Stimulated activated CD8-positive, alpha-beta memory T cell treated with anti-CD3 and anti-CD28 coated beads, Interleukin-4, amount 100 ng/mL, for 1 hour (primary cell): ENCODE measurements at regions not wholly inside any gene's neighbourhood (a gene's known extent, or its start where the extent isn't known, plus 50 kb on each side); places are given as distances from the start of the nearest gene placed in this dataset.

Source experiments
- DNase-seq, 2 donors: peaks; one replicate each; pipeline ENCODE4 v3.0.0-alpha.2; 2020; ENCODE audit warnings: low read depth in 2 of 2, low spot score in 1 of 2

DNA sequence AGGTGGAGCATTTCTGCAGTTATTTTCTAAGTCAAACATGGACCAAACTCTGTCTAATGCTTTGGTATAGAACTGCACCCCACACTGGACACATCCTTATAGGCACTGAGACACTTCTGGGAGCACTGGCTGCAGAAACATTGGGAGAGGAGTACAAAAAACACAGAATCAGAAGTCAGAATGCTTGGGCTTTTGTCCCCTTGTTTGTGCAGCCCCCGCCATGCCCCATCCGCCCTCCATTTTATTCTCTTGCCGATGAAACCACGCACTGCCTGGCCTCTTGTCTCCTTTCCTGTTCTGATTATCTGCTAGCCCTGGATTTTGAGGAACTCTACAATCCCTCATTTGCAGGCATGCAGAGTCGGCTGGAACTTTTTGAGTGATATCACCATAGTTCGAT, 1201.2 kb downstream of the TBC1D22A start:
- DNase-seq: no peak

DNA sequence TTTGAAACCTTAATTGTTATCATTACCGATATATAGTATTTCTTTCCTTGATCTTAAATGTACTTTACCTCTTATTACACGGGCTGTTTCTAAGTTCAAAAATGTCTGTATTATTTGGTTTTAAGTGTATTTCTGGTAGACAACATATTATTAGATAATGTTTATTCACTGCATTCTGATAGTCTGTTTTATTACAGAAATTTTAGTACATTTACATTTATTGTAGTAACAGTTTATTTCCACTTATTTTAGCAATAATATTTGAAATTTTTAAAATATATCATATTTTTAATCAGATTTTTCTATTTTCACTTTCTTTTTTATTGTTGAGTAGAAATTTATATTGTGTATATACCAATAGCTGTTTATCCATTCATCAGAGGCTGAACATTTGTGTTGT, 1195.2 kb downstream of the TBC1D22A start:
- DNase-seq: no peak

GRCh38 chr22:47954107-47954506, 1191.7 kb downstream of the TBC1D22A start:
- DNase-seq: no peak

DNA sequence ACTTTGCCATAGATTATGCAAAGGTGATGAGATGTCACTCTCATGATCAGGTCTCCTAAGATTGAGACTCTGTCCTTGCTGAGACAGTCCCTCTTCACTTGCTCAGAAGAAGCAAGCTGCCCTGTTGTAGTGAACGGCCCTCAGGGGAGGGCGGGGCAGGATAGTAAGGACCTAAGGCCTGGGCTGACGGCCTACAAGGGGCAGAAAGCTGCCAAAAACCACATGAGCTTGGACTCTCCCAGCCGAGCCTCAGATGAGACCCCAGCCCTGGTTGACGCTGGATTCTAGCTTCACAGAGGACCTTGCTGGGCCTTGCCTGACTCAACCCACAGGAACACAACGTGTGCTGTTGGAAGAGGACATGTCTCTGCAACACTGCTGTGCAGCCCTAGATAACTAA, 1182.5 kb downstream of the TBC1D22A start:
- no peak for DNase-seq

DNA sequence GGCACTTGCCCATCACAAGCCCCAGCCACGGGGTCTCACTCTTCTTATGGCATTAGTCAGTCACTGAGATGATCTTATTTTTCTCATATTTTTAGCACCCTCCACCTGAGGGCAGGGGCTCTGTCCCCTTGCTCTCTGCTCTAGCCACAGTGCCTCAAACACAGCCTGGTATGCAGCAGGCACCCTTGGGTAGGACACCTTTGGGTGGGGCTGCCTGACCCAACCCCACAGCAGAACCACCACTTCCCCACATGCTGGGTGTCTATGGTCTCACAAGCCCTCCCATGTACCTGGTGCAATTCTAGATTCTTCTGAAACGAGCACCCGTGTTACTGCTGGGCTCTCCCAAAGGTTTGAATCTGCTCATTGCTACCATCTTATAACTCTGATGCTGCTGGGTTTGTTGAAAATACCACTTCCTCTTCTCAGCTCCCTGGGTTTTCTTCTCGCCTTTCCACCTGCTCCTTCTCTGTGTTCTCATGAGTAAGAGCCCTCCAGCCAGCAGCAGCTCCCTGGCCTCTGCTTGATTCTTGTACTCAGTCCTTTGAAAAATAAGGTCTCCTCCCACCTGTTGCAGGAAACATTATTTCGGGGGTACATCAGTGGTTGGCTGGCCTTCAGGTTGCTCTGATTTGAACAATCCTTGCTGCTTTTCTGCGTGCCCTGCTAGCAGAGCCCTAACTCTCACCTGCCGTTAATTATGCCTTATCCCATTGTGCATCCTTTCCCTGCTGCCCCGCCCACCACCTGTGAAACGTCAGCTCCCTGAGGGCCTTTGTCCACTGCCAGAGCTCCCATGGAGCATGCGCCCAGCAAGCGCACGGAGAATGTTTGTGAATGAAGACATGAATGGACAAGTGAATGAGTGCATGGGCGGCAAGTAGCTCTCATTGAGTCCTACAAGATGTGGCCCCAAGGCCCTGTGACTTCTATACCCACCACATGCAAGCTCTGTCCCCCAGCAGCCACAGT, 1181.6 kb downstream of the TBC1D22A start:
- no peak for DNase-seq

- DNase-seq: no peak
These were observed 1177.8 kb downstream of the TBC1D22A start for GRCh38 chr22:47940211-47940610.

- DNase-seq: no peak
These were observed 1171.4 kb downstream of the TBC1D22A start for GRCh38 chr22:47933891-47934290.

DNA sequence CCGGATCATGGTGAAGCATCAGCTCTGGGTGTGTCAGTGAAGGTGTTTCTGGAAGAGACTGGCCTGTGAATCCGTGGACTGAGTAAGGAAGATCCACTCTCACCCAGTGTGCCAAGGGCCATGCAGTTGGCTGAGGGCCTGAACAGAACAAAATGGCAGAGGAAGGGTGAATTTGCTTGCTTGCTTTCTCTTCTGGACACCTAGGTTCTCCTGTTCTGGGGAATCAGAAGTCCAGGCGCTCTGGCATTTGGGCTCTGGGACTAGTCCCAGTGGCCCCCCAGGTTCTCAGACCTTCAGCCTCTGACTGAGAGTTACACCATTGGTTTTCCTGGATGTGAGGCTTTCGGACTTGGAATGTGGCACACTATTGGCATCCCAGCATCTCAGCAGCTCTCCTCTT, 1170.8 kb downstream of the TBC1D22A start:
- no peak for DNase-seq

- no peak for DNase-seq
These were observed 1167.3 kb downstream of the TBC1D22A start for GRCh38 chr22:47929646-47930185.

DNA sequence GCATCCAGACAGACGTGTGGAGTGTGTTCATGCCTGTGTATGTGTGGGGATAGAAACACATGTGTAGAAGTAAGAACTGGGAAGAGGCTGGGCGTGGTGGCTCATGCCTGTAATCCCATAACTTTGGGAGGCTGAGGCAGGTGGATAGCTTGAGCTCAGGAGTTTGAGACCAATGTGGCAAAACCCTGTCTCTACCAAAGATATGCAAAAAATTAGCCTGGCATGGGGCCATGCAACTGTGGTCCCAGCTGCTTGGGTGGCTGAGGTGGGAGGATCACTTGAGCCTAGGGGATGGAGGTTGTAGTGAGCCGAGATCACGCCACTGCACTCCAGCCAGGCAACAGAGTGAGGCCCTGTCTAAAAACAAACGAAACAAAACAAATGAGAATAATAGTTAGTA, 1166.6 kb downstream of the TBC1D22A start:
- no peak for DNase-seq

DNA sequence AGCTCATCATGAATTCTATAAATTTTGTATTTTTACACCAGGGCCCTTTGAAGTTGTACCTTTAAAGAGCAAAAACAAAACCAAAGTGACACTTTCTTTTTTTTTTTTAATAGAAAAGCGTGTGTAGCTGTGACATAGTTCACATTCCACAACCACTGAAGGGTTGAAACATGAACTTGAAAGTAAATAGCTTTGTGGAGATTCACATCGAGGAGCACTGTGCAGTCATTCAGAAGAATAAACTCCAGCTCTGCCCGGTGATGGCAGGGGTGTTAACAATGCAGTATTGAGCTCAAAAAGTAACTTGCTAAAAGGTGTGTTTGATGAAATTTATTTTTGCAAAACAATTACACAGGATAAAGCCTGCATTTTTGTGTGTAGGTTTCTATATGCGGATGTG, 1166.2 kb downstream of the TBC1D22A start:
- DNase-seq: no peak

DNA sequence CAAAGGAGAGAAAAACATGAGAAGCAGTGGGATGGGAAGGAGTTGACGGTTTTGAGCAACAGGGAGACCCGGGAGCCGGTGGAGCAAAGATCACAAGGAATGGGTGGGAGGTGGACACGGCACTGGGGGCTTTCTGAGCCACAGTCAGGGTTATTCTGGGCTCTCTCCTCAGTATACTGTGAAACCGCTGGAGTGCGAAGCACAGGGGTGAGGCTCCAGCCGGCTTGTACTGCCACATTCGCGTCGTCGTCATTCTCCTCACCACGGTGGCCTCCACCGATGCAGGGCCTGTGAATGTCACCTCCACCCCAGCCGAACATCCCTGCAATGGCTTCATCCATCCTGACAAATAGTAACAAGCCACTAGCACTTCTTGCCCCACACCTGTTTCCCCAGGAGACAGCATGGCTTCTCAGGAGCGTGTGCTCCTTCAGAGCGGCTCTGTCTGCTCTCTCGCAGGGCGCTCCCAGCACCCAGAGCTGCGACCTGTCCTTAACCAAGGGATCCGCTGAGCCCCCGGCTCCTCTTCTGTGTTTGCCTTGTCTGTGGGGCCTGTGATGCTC, 1165.3 kb downstream of the TBC1D22A start:
- DNase-seq: no peak

DNA sequence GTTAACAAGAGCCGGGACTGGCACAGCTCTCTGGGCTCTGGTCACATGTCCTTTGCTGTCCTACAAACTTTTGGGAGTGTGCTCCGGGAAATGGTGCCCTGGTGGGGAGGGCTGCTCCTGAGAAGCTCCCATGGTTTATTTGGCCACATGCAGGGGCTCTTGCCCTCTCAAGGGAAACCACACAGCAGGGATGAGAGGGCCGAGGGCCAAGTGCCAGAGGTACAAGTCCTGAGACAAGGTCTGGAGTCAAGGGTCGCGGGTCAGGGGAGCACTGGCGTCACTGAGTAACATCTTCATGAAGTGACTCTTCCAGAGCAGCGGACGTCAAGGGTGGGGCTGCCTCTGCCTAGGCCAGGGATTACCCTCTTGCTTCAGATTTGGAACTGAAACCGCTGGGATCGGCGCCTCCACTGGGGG, 1160.6 kb downstream of the TBC1D22A start:
- no peak for DNase-seq

- no peak for DNase-seq
These were observed 1159.5 kb downstream of the TBC1D22A start for GRCh38 chr22:47921906-47922305.

DNA sequence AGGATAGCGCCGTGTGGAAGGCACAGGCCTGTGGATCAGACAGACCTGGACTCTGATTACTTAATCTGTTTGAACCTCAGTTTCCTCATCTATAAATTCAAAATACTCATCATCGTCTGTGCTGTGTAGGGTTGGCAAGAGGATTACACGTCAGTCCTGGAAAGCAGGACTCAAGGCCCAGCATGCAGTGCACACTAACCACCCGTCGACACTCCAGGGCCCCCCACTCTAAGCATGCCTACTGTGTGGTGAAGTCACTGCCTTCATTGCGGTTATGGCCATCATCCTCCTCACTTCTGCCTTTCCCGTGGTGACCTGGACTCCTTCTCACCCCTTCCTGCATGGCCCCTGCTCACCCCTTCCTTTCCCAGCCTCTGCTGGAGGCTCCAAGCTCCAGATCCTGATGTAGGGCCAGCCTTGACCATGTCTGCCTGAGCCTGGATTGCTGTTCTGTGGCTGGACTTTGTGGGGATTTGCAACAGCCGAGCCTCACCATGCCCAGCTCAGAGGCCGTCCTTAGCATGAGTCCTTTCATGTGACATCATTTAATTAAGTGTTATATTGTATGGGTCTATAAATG, 1158.0 kb downstream of the TBC1D22A start:
- no peak for DNase-seq

DNA sequence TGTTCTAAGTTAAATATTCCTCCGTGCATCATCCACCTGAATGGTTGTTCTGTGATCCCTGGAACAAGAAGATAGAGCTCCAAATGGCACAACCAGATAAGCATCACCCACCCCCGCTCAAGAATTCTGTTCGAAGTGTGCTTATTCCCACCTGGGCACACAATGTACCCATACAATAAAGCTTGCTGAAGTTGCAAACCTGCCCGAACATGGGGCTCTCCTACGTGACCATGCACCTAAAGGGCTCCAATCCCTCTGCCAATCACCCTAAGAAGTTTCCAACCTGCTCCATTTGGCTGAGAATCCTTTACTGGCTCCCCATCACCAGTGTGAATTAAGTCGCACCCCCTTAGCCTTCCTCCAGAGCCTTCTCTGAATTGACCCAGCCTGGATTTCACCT, 1157.4 kb downstream of the TBC1D22A start:
- DNase-seq: no peak

DNA sequence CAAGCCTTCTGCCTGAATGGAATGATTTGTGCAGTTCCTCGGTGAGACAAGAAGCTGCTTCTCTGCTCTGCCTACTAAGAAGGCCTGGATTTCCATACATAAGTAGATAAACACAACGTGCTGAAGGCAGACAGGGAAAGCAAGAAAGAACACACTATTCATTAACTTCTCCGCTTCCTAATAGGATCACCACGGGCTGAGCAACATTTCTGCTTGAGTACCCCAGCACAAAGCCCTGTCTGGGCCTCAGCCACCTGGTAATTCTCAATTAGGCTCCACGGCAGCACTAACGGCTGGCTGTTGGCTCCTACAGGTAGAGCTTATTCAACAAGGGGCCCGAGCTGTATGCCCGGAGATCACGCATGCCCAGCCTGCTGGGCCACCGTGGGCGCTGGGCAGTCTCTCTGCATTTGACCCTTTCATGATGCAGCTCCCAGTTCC, 1156.6 kb downstream of the TBC1D22A start:
- no peak for DNase-seq

GRCh38 chr22:47918276-47918921, 1155.9 kb downstream of the TBC1D22A start:
- no peak for DNase-seq

DNA sequence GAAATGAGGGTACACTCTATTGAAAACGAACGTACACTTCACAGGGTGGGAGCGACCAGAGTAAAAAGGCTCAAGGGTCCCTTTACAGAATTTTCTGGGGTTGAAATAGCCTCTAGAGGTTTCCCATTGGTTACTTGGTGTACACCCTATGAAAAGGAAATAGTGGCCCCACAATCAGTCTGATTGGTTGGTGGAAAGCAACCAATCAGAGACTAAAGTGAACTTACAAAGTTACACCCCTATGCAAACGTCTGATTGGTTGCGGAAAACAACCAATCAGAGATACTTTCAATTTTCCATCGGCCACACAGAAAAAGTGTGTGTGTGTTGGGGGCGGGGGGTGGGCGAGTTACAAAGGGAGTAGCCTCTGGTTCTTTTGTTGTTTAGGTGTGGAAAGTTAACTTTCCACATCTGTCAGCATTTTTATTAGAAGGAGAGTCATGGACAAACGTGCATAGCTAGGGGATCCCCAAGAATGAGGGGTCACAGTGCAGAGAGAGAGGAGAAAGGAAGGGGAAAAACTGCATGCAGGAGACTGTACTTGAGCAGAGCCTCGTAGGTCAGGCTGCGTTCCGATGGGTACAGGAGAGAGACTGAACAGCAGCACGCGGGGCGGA, 1152.1 kb downstream of the TBC1D22A start:
- DNase-seq: no peak

GRCh38 chr22:47902646-47903180, 1140.3 kb downstream of the TBC1D22A start:
- DNase-seq: no peak

- no peak for DNase-seq
These were observed 1139.5 kb downstream of the TBC1D22A start for GRCh38 chr22:47901911-47902310.
